ENCODE measurements at regions not wholly inside any gene's neighbourhood (a gene's known extent, or its start where the extent isn't known, plus 50 kb on each side); places are given as distances from the start of the nearest gene placed in this dataset.

DNA sequence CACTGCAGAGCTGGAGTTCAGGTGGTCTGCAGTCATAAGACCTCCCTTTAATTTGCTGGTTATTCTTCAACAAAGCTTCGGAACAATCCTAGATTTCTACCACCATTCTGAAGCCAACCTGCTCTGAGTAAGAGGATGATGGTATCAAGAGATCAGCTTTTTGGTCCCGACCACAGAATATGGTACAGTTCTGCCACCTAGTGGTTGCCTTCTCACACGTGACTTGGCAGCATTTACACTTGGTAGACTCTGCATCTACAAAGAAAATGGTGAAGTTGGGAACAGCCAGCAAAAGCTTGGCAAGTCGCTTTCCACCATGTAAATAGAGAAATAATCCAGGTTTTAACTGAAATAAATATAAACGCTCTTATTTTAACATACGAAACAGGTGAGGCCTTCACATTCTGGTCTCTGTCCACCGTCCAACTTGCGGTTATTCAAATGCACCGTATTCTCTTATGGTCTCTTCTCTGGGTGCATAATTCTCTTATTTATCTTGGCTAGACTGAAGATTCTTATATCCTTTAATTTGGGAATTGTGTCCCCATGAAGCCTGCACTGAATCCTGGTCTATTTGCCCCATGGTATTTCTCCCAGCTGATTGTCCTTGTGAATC lies 173.9 kb upstream of the GRM3 start:
- H3K27me3 ChIP-seq = no peaks in the 10 kb centered on the region
- H3K9me3 ChIP-seq = no peaks in the 10 kb centered on the region
- intact Hi-C loops (cut with DNase I) = loop anchor here (5.0 kb wide), 1 partner anchor 582 kb away; no protein-coding TSS in a partner anchor
- TF ChIP-seq POLR2A (IDR thresholded peaks at IDR 0.05) = no peak
- TF ChIP-seq, protein P1, sequence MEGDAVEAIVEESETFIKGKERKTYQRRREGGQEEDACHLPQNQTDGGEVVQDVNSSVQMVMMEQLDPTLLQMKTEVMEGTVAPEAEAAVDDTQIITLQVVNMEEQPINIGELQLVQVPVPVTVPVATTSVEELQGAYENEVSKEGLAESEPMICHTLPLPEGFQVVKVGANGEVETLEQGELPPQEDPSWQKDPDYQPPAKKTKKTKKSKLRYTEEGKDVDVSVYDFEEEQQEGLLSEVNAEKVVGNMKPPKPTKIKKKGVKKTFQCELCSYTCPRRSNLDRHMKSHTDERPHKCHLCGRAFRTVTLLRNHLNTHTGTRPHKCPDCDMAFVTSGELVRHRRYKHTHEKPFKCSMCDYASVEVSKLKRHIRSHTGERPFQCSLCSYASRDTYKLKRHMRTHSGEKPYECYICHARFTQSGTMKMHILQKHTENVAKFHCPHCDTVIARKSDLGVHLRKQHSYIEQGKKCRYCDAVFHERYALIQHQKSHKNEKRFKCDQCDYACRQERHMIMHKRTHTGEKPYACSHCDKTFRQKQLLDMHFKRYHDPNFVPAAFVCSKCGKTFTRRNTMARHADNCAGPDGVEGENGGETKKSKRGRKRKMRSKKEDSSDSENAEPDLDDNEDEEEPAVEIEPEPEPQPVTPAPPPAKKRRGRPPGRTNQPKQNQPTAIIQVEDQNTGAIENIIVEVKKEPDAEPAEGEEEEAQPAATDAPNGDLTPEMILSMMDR (IDR thresholded peaks at IDR 0.05) = peak; percentile 42 to 82 (median 64)
- H3K4me3 ChIP-seq (replicated peaks in 1 of 3) = no peak overlapping the region
- no peak overlapping the region for H3K27ac ChIP-seq
- H3K4me1 ChIP-seq = peaks cover 0 to 11% of the 10 kb centered on the region in 2 donors
- no peaks in the 10 kb centered on the region for H3K36me3 ChIP-seq
- WGBS, 2 donors = 48 to 53% methylated on average over 9 of the region's 9 CpGs
- peak; percentile 62 to 69 for DNase-seq

DNA sequence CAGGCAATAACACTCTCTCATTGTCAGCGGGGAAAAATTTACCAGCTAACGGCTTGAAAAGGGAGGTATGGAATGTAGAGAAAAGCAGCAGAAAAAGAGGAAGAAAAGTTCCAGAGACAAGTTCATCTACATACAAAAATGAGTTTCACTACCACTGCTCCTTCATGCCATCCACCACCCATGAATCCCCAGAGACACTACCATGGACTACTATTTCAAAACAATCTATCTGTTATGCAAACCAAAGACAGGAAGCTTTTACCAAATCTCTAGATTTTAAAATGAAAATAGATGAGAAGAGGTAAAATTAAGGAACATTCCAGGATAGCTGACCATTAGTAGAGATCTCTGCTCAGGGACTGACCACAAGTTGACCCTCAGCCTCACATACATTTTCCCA lies 189.0 kb upstream of the GRM3 start:
- no peaks in the 10 kb centered on the region for H3K4me1 ChIP-seq
- DNase-seq = no peak
- H3K4me3 ChIP-seq (replicated peaks in 1 of 3) = no peak overlapping the region
- H3K27me3 ChIP-seq = no peaks in the 10 kb centered on the region
- 90 to 93% methylated on average over 2 of the region's 2 CpGs for WGBS, 2 donors
- no peak overlapping the region for H3K27ac ChIP-seq
- intact Hi-C loops (cut with DNase I) = no loop called here
- H3K9me3 ChIP-seq = no peaks in the 10 kb centered on the region
- TF ChIP-seq, protein P1 (IDR thresholded peaks at IDR 0.05) = no peak
- TF ChIP-seq POLR2A (IDR thresholded peaks at IDR 0.05) = no peak
- no peaks in the 10 kb centered on the region for H3K36me3 ChIP-seq

DNA sequence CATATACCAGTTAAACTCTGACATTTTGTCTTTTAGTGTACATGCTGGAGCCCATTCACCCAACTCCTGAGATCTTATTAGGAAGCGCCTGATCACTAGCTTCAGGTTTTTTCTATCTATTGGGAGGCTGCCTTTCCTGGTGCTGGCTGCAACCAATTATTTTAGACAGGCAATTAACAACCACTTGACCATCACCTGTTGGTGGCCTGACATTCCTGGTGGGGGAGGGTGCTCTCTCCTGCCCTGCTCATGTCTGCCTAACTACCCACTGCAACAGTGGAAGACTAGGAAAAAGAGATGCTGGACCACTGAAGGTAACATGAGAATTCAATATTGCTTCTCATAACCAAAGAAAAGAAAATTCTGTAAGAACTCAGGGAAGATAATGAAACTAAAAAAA lies 190.3 kb upstream of the GRM3 start:
- no peaks in the 10 kb centered on the region for H3K36me3 ChIP-seq
- H3K27ac ChIP-seq = no peak overlapping the region
- H3K4me3 ChIP-seq (replicated peaks in 1 of 3) = no peak overlapping the region
- no peaks in the 10 kb centered on the region for H3K9me3 ChIP-seq
- 91 to 96% methylated on average over 1 of the region's 1 CpG for WGBS, 2 donors
- no peaks in the 10 kb centered on the region for H3K27me3 ChIP-seq
- intact Hi-C loops (cut with DNase I) = no loop called here
- no peaks in the 10 kb centered on the region for H3K4me1 ChIP-seq
- DNase-seq = no peak
- no peak for TF ChIP-seq POLR2A (IDR thresholded peaks at IDR 0.05)
- TF ChIP-seq, protein P1 (IDR thresholded peaks at IDR 0.05) = no peak

DNA sequence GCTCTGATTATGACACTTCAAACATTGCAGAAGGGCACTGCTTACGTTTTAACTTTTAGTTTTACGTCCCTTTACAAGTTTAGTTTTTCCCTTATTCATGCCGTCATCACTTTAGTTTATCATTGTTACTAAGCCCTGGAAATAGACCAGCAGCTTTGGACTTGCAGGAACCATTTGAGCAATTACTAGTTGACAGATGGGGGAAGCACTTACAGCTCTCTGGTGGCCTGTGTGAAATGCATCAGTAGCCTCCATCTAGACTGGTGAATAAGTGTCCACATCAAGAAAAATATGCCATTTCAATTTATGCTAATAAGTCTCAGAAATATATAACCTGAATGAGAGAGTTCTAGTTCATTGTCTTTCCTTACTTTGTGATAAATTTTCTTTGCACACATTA lies 194.9 kb upstream of the GRM3 start:
- DNase-seq = no peak
- Histone ChIP-seq H3K36me3 (no peaks in the 10 kb centered on the region), H3K27ac (no peak overlapping the region), H3K4me1 (no peaks in the 10 kb centered on the region), H3K4me3 (replicated peaks in 1 of 3) (no peak overlapping the region), H3K27me3 (no peaks in the 10 kb centered on the region), H3K9me3 (no peaks in the 10 kb centered on the region)
- 71 to 78% methylated on average over 3 of the region's 3 CpGs for WGBS, 2 donors
- intact Hi-C loops (cut with DNase I) = no loop called here
- TF ChIP-seq POLR2A (IDR thresholded peaks at IDR 0.05) = no peak
- TF ChIP-seq, protein P1 (IDR thresholded peaks at IDR 0.05) = no peak

DNA sequence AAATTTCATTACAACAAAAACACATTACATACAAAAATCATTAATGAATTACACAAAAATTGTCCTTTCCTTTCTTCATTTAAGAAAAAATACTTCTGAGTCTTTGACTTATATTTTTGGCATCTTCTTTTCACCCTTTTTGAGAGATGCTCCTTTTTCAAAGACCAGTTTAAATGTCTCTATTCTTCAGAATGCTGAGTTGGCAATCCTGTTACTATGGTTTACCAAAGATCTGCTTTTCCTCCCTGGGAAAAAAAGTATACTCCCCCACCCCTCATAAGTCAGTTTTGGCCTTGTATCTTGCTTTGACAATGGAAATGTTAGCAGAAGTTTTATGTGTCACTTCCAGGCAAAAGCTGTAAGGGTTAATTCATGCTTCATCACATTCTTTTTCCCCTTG lies 198.4 kb upstream of the GRM3 start:
- intact Hi-C loops (cut with DNase I) = no loop called here

More for the DNA sequence above, 198.4 kb upstream of the GRM3 start:
- no peak overlapping the region for H3K4me3 ChIP-seq (replicated peaks in 1 of 3)
- no peak overlapping the region for H3K27ac ChIP-seq
- no peaks in the 10 kb centered on the region for H3K36me3 ChIP-seq
- DNase-seq = no peak
- no peaks in the 10 kb centered on the region for H3K27me3 ChIP-seq
- no peaks in the 10 kb centered on the region for H3K9me3 ChIP-seq
- H3K4me1 ChIP-seq = no peaks in the 10 kb centered on the region
- TF ChIP-seq, protein P1 (IDR thresholded peaks at IDR 0.05) = no peak
- no peak for TF ChIP-seq POLR2A (IDR thresholded peaks at IDR 0.05)
